SK-N-SH treated with all-trans-retinoic acid at 6 μM for 48 hours (cell line): ENCODE measurements at regions not wholly inside any gene's neighbourhood (a gene's known extent, or its start where the extent isn't known, plus 50 kb on each side); places are given as distances from the start of the nearest gene placed in this dataset.

Source experiments
- BACH2 ChIP-seq: fragments of 250-450 bp; sonication (Bioruptor Pico); IDR thresholded peaks from 2 replicates; pipeline ENCODE4 v1.9.0; 2021; ENCODE audit warnings: mild to moderate bottlenecking, borderline replicate concordance
- OSR1 ChIP-seq: fragments of 250-450 bp; sonication (Bioruptor Pico); IDR thresholded peaks from 2 replicates; pipeline ENCODE4 v1.8.0; 2022; ENCODE audit warnings: moderate library complexity, mild to moderate bottlenecking, inconsistent platforms
- RARB ChIP-seq: fragments of 250-450 bp; sonication (Bioruptor Pico); IDR thresholded peaks from 2 replicates; pipeline ENCODE4 v1.8.0; 2021; ENCODE audit warnings: mild to moderate bottlenecking, moderate library complexity
- TOX ChIP-seq: fragments of 250-450 bp; sonication (Bioruptor Pico); IDR thresholded peaks from 2 replicates; pipeline ENCODE4 v1.8.0; 2021; ENCODE audit warnings: mild to moderate bottlenecking, moderate library complexity, borderline replicate concordance
- ZC3H10 ChIP-seq: fragments of 250-450 bp; sonication (Bioruptor Pico); IDR thresholded peaks from 2 replicates; pipeline ENCODE4 v1.5.1; 2021; ENCODE audit warnings: mild to moderate bottlenecking, moderate library complexity
- ZFP30 ChIP-seq: fragments of 450-650 bp; formaldehyde crosslinking; IDR thresholded peaks from 2 replicates; pipeline ENCODE4 v1.5.0; 2022; ENCODE audit warnings: mild to moderate bottlenecking, moderate library complexity

- no peak for TF ChIP-seq ZFP30 (CRISPR knock-in tag)
- TF ChIP-seq RARB (CRISPR knock-in tag) = no peak
- TF ChIP-seq ZC3H10 = no peak
- TF ChIP-seq OSR1 (CRISPR knock-in tag) = no peak
- TF ChIP-seq BACH2 (CRISPR knock-in tag) = no peak
- TF ChIP-seq TOX (CRISPR knock-in tag) = no peak
Measured at GRCh38 chr16:65323655-65324237, 201.9 kb upstream of the CDH11 start.
